Panc1 (cell line): ENCODE measurements at regions not wholly inside any gene's neighbourhood (a gene's known extent, or its start where the extent isn't known, plus 50 kb on each side); places are given as distances from the start of the nearest gene placed in this dataset.

ENCODE experiments used
- ATAC-seq: fragments of 200-7000 bp; cut with Tn5 transposase; 2 replicates; pipeline ENCODE4 v1.9.1; 2020; ENCODE audit warnings: mild to moderate bottlenecking, moderate library complexity
- BruUV-seq: library from RNA; stranded (reverse); fragments of 400-500 nt; replicated peaks from 2 replicates; lab custom pipeline; 2021; lab: Mats Ljungman, UMichigan
- CTCF ChIA-PET: fragments of 300-600 bp; sonication (Branson Sonifier 250); formaldehyde crosslinking; loops from one replicate; lab custom pipeline; 2022; ENCODE audit warnings: antibody characterized with exemption; lab: Charles Lee
- POLR2A ChIA-PET: fragments of 300-600 bp; sonication (Branson Sonifier 250); formaldehyde crosslinking; loops from one replicate; lab custom pipeline; 2022; ENCODE audit warnings: antibody characterized with exemption; lab: Charles Lee
- DNase-seq: peaks from one replicate; pipeline ENCODE4 v3.0.0-alpha.2; 2010; ENCODE audit warnings: low read depth, low spot score
- H3K27ac ChIP-seq: 2 replicates; pipeline ENCODE4 v1.5.1; 2011; ENCODE audit warnings: mild to moderate bottlenecking, low read length, inconsistent platforms
- H3K27me3 ChIP-seq: fragments of 200-500 bp; sonication (Bioruptor generic); 2 replicates; pipeline ENCODE4 v1.6.0; 2014; ENCODE audit warnings: low read length, inconsistent platforms; ENCODE audit not compliant: control insufficient read depth, insufficient read depth
- H3K36me3 ChIP-seq: fragments of 200-500 bp; sonication (Bioruptor generic); 2 replicates; pipeline ENCODE4 v1.5.1; 2014; ENCODE audit warnings: inconsistent platforms, mild to moderate bottlenecking, low read length, moderate library complexity; ENCODE audit not compliant: control insufficient read depth, insufficient read depth
- H3K4me1 ChIP-seq: 2 replicates; pipeline ENCODE4 v1.5.1; 2011; ENCODE audit warnings: inconsistent platforms, mild to moderate bottlenecking, low read length, moderate library complexity; ENCODE audit not compliant: control insufficient read depth, insufficient read depth
- H3K4me3 ChIP-seq, 2 experiments: 2 replicates each; pipeline ENCODE4 v1.5.1; 2011 to 2012; ENCODE audit warnings: low read depth in 2 of 2, low read length in 2 of 2, mild to moderate bottlenecking in 2 of 2, inconsistent platforms in 1 of 2, moderate library complexity in 1 of 2
- H3K9me3 ChIP-seq: fragments of 200-500 bp; sonication (Bioruptor generic); 2 replicates; pipeline ENCODE4 v1.5.1; 2014; ENCODE audit warnings: low read depth, mild to moderate bottlenecking, inconsistent platforms, low read length, moderate library complexity; ENCODE audit not compliant: control insufficient read depth, insufficient read depth
- CTCF ChIP-seq: fragments of 450-650 bp; IDR thresholded peaks from 2 replicates; pipeline ENCODE4 v1.5.1; 2017; ENCODE audit warnings: mild to moderate bottlenecking
- POLR2AphosphoS5 ChIP-seq: IDR thresholded peaks from 2 replicates; pipeline ENCODE4 v1.6.1; 2012; ENCODE audit warnings: mild to moderate bottlenecking, low read depth, low read length, moderate library complexity
- REST ChIP-seq, 2 experiments: IDR thresholded peaks; 2 replicates each; pipeline ENCODE4 v1.6.1; 2011 to 2012; ENCODE audit warnings: low read depth in 2 of 2, control low read depth in 1 of 2, low read length in 1 of 2, mild to moderate bottlenecking in 1 of 2, moderate library complexity in 1 of 2; ENCODE audit not compliant: insufficient read depth in 1 of 2
- SIN3A ChIP-seq: IDR thresholded peaks from 2 replicates; pipeline ENCODE4 v1.6.1; 2012; ENCODE audit warnings: low read depth, mild to moderate bottlenecking, low read length, moderate library complexity, borderline replicate concordance; ENCODE audit not compliant: insufficient read depth
- TCF7L2 ChIP-seq: IDR thresholded peaks from 2 replicates; pipeline ENCODE4 v1.6.1; 2011; ENCODE audit warnings: mild to moderate bottlenecking, low read depth, low read length, inconsistent platforms
- in situ Hi-C: cut with HindIII; loops from 2 replicates; pipeline ENCODE4 v1.10.0; 2016; ENCODE audit warnings: low sequenced_read_pairs, low pct_unique_long_range_greater_than_20kb
- intact Hi-C: fragments of 100-400 bp; cut with micrococcal nuclease; formaldehyde crosslinking; loops from one replicate; pipeline ENCODE4 v1.10.0; 2022; ENCODE audit not compliant: unreplicated experiment

- BruUV-seq = no TSS peak
Observed at GRCh38 chrX:4382273-4382672, 668.8 kb upstream of the PRKX start.

GRCh38 chrX:4380710-4381109 lies 667.3 kb upstream of the PRKX start:
- DNase-seq = no peak
- in situ Hi-C loops = no loop called here

More at GRCh38 chrX:4382273-4382672, 668.8 kb upstream of the PRKX start:
- TF ChIP-seq SIN3A = no peak
- TF ChIP-seq POLR2AphosphoS5 = no peak
- intact Hi-C loops (no loop called here), in situ Hi-C loops (no loop called here)
- Histone ChIP-seq H3K4me3 (no peak overlapping the region), H3K36me3 (no peaks in the 10 kb centered on the region), H3K27me3 (no peaks in the 10 kb centered on the region), H3K4me1 (no peaks in the 10 kb centered on the region), H3K9me3 (no peaks in the 10 kb centered on the region), H3K27ac (no peak overlapping the region)
- CTCF ChIA-PET = no interaction called here
- no peak for DNase-seq
- POLR2A ChIA-PET = no interaction called here
- ATAC-seq = no peak

More at GRCh38 chrX:4380710-4381109, 667.3 kb upstream of the PRKX start:
- H3K9me3 ChIP-seq = no peaks in the 10 kb centered on the region
- POLR2A ChIA-PET = no interaction called here
- no TSS peak for BruUV-seq
- no peak overlapping the region for H3K4me3 ChIP-seq
- no peaks in the 10 kb centered on the region for H3K4me1 ChIP-seq
- no peak for TF ChIP-seq POLR2AphosphoS5
- no peak for TF ChIP-seq CTCF
- no peak for TF ChIP-seq REST (IDR thresholded peaks at IDR 0.05; ENCODE audit: insufficient read depth in 1 of 2, low read depth in 2 of 2, low read length in 1 of 2)
- TF ChIP-seq SIN3A = no peak
- TF ChIP-seq TCF7L2 = no peak
- H3K27ac ChIP-seq = no peak overlapping the region
- no peak for ATAC-seq
- CTCF ChIA-PET = no interaction called here
- intact Hi-C loops = no loop called here
- no peaks in the 10 kb centered on the region for H3K36me3 ChIP-seq
- no peaks in the 10 kb centered on the region for H3K27me3 ChIP-seq
